Fibroblast of mammary gland (primary cell): ENCODE measurements at regions not wholly inside any gene's neighbourhood (a gene's known extent, or its start where the extent isn't known, plus 50 kb on each side); places are given as distances from the start of the nearest gene placed in this dataset.

ENCODE experiments used
- DNase-seq: peaks from one replicate; pipeline ENCODE4 v3.0.0-alpha.2; 2010; ENCODE audit warnings: low read depth
- H3K4me3 ChIP-seq: 2 replicates; pipeline ENCODE4 v1.5.1; 2011; ENCODE audit warnings: low read depth, mild to moderate bottlenecking, low read length, moderate library complexity; ENCODE audit not compliant: control insufficient read depth
- CTCF ChIP-seq: conservative IDR thresholded peaks from 2 replicates; pipeline ENCODE4 v1.5.1; 2011; ENCODE audit warnings: low read depth, low read length, inconsistent platforms; ENCODE audit not compliant: control insufficient read depth, insufficient read depth

GRCh38 chrX:10051866-10052480, 84.8 kb downstream of the CLDN34 start:
- DNase-seq, result no peak
- TF ChIP-seq CTCF, result no peak
- H3K4me3 ChIP-seq, result no peak overlapping the region

DNA sequence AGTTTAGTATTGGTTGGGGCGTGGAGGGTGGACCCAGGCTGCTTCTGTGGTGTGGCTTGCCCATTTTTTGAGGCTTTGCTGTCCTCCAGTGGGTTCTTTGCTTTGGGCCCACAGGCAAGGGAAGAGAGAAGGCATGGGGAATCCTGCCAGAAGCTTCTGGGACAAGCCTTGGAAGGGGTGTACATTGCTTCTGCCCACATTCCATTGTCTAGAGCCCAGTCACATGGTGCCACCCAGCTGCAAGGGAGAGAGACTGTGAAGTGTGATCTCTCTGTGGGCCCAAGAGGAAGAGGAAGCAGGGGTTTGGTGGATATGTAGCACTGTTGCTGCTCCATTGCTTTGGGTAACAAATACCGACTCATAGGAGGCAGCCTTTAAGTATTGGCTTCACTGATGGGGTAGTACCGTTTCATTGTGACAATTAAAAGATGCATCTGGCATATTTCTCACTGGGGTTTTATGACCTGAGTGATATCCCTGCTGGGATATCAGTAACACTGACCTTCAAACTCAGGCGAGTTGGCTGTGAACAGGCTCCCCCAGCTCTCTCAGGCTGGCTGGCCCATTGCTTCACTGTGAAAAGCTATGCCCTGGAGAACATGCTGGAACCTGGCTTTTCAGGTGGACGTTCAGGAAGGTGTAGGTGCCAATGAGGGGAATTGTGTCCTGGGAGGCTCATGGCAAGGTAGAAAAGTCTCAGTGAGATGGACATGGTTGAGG, 85.9 kb downstream of the CLDN34 start:
- H3K4me3 ChIP-seq, result no peak overlapping the region
- DNase-seq, result no peak
- no peak for TF ChIP-seq CTCF

- no peak for DNase-seq
- no peak for TF ChIP-seq CTCF
- H3K4me3 ChIP-seq, result no peak overlapping the region
These were observed 87.2 kb downstream of the CLDN34 start for GRCh38 chrX:10054396-10054795.

DNA sequence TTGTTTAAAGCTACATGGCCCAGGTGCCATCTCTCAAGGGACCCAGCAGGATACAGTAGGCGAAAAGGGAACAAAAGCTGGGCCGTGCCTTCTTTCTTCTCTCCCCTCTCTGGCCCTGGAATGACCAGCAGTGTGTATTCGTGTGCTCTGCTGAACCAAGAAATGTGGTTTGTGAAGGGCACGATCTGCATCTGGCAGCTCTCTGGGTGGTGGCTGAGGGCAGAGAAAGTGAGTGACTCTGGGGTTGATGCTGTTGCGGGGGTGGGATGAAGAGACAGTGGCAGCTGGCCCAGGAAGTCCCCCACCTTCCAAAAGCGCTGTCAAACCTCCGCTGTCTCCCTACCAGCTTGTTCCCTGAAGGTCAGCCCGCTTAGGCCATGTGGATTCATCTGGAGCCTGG, 88.3 kb downstream of the CLDN34 start:
- TF ChIP-seq CTCF, result no peak
- no peak overlapping the region for H3K4me3 ChIP-seq
- DNase-seq, result no peak

DNA sequence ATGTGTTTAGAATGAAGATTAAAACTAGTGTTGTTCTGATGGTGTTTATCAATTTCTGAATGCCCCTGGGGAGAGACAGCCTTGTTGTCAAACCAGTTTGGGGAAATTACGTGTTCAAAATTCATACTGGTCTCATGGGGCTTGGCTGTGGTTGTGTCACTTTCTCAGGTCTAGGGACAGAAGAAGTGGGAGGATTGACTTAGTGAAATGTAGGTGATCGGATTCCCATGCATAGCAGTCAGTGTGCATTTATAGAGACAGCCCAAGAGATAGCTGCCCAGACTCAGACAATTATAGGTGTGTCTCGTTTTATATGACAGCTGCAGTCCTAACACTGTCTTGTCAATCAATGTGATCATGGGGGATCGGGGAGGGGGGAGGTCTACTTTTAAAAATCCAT, 94.4 kb upstream of the CLCN4 start:
- DNase-seq, result no peak
- no peak for TF ChIP-seq CTCF
- H3K4me3 ChIP-seq, result no peak overlapping the region

DNA sequence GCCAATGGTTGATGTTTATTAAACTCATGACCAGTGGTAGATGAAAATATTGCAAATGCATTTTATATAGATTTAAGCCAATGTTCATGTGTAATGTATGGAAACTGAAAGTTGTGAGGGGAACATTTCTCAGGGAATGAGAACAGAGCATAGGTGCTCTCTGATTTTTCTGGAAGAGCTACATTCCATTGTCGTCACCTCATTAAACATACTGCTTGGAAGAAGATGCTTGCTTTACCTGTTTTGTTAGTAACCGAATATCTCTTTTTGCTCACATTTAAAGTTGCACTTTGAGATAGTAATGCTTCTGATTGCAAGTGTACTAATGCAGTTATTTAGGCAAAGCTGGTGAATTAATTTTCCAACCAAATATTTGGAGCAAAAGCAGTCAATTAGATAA, 93.8 kb upstream of the CLCN4 start:
- H3K4me3 ChIP-seq, result no peak overlapping the region
- no peak for DNase-seq
- TF ChIP-seq CTCF, result no peak
